ENCODE measurements at regions not wholly inside any gene's neighbourhood (a gene's known extent, or its start where the extent isn't known, plus 50 kb on each side); places are given as distances from the start of the nearest gene placed in this dataset.

DNA sequence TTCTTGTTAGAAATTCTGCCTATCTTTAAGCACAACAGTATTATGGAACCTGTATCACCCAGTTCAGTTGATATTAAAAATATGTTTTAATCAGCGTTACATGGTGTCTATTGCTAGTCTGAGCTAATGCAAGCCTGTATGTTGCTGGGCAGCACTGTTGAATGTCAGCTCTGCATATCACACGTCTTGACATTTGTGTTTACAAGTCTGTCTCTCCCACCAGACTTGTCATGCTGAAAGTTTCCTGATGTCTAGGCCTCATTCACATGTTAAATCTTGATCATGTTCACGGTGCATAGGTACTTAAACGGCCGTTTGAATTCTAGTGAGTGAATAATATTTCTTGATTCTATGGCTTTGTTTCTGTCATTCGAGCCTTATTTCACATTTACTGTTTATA lies 385.0 kb downstream of the SOCS6 start:
- H3K4me3 Mint-ChIP-seq, result no peak overlapping the region
- H3K9me3 Mint-ChIP-seq, result peaks cover 8% of the 10 kb centered on the region
- DNase-seq, result no peak
- intact Hi-C loops (cut with micrococcal nuclease), result no loop called here
- peak overlapping the region; percentile 67 for H3K27ac Mint-ChIP-seq
- peaks cover 12% of the 10 kb centered on the region for H3K36me3 Mint-ChIP-seq (ENCODE audit: low read depth)
- CTCF ChIA-PET, result interaction anchor here (1.2 kb wide), 1 partner anchor 23 kb away, joined by 3 read pairs; no protein-coding TSS in a partner anchor
- H3K27me3 Mint-ChIP-seq (ENCODE audit: low read depth), result no peaks in the 10 kb centered on the region
- H3K4me1 Mint-ChIP-seq (ENCODE audit: low read depth), result peaks cover 40% of the 10 kb centered on the region

DNA sequence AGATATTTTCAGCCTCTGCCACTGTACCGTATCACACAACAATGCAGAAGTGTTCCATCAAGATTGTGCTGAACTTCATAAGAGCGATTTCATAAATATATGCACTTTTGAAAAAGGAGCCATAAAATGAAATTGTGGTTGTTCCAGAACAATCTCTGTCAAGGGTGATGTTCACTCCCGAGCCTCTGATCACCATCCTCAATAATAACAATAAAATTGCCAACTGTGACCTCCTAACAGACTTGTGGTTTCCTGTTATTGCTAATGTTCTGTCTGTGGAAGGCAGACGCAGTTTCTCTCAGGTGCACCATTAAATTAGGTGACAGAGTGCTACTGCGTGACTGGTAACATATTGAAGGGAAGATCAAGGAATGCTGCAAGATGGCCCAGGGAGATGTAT lies 383.7 kb downstream of the SOCS6 start:
- peaks cover 40% of the 10 kb centered on the region for H3K4me1 Mint-ChIP-seq (ENCODE audit: low read depth)
- H3K4me3 Mint-ChIP-seq, result peak overlapping the region; percentile 14
- H3K27me3 Mint-ChIP-seq (ENCODE audit: low read depth), result no peaks in the 10 kb centered on the region
- H3K36me3 Mint-ChIP-seq (ENCODE audit: low read depth), result peaks cover 14% of the 10 kb centered on the region
- intact Hi-C loops (cut with micrococcal nuclease), result loop anchor here (1.0 kb wide), 2 partner anchors 9 to 11 kb away; no protein-coding TSS in a partner anchor
- peak; percentile 33 for DNase-seq
- peak overlapping the region; percentile 38 for H3K27ac Mint-ChIP-seq
- H3K9me3 Mint-ChIP-seq, result peaks cover 13% of the 10 kb centered on the region
- CTCF ChIA-PET, result no interaction called here

DNA sequence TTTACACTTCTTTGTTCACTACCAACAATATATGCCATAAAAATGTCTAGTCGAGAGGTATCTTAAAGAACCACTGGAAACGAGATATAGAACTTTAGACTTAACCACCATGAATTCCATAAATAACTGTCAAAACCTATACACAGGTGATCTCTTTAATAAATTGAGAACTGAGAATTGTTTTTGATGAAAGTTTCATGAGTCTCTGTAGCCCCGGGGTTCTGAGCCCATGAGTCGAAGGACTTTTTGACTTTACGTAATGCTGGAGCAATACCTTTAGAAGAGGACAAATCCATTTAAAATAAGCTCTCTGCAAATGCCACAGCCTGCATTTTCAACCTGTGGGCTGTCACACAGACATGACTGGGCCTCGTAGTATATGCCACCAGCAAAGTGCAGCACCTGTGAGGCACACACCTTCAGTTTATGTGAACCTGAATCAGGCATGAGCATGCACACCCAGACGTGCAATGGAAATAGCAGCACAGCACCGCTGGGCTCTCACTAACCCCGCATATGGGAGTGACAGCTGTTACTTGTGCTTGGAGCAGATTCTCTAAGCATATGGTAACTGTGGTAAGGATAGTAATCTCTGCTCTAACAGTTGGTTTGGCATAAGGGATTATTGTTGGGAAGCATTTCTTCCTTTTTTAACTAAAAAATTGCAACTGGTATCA lies 383.2 kb downstream of the SOCS6 start:
- peak; percentile 24 for DNase-seq
- Mint-ChIP-seq H3K27me3 (ENCODE audit: low read depth) (no peaks in the 10 kb centered on the region), H3K4me3 (peak overlapping the region; percentile 14), H3K27ac (peak overlapping the region; percentile 38), H3K9me3 (peaks cover 13% of the 10 kb centered on the region), H3K4me1 (ENCODE audit: low read depth) (peaks cover 40% of the 10 kb centered on the region), H3K36me3 (ENCODE audit: low read depth) (peaks cover 14% of the 10 kb centered on the region)
- intact Hi-C loops (cut with micrococcal nuclease), result loop anchor here (1.0 kb wide), 2 partner anchors 9 to 11 kb away; no protein-coding TSS in a partner anchor
- CTCF ChIA-PET, result no interaction called here

DNA sequence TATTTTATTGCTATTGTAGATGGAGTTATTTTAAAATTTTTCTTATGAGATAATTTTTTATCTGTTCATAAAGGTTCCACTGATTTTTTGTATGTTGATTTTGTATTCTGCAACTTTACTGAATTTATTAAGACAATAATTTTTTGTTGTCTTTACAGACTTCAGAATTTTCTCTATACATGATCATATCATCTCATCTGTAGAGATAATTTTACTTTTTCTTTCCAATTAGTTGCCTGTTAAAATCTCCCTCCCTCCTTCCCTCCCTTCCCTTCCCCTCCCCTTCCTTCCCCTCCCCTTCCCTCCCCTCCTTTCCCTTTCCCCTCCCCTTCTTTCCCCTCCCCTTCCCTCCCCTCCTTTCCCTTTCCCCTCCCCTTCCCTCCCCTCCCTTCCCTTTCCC lies 378.1 kb downstream of the SOCS6 start:
- H3K27ac Mint-ChIP-seq, result no peak overlapping the region
- no peak for DNase-seq
- H3K9me3 Mint-ChIP-seq, result peaks cover 16% of the 10 kb centered on the region
- H3K36me3 Mint-ChIP-seq (ENCODE audit: low read depth), result peaks cover 17% of the 10 kb centered on the region
- peaks cover 32% of the 10 kb centered on the region for H3K4me1 Mint-ChIP-seq (ENCODE audit: low read depth)
- CTCF ChIA-PET, result no interaction called here
- H3K27me3 Mint-ChIP-seq (ENCODE audit: low read depth), result no peaks in the 10 kb centered on the region
- intact Hi-C loops (cut with micrococcal nuclease), result loop anchor here (10.0 kb wide), 2 partner anchors 462 to 722 kb away; partner anchors contain the start of genes CD226 and RTTN
- H3K4me3 Mint-ChIP-seq, result no peak overlapping the region

- CTCF ChIA-PET, result no interaction called here
- H3K27me3 Mint-ChIP-seq (ENCODE audit: low read depth), result no peaks in the 10 kb centered on the region
- peaks cover 6% of the 10 kb centered on the region for H3K9me3 Mint-ChIP-seq
- peaks cover 53% of the 10 kb centered on the region for H3K4me1 Mint-ChIP-seq (ENCODE audit: low read depth)
- no peak for DNase-seq
- intact Hi-C loops (cut with micrococcal nuclease), result loop anchor here (1.0 to 10.0 kb wide), 5 partner anchors 9 to 718 kb away; partner anchors contain the start of genes CD226 and RTTN
- peaks cover 3% of the 10 kb centered on the region for H3K36me3 Mint-ChIP-seq (ENCODE audit: low read depth)
- H3K4me3 Mint-ChIP-seq, result peak overlapping the region; percentile 63
- peak overlapping the region; percentile 92 for H3K27ac Mint-ChIP-seq
Measured at GRCh38 chr18:70663141-70663540, 374.3 kb downstream of the SOCS6 start.

DNA sequence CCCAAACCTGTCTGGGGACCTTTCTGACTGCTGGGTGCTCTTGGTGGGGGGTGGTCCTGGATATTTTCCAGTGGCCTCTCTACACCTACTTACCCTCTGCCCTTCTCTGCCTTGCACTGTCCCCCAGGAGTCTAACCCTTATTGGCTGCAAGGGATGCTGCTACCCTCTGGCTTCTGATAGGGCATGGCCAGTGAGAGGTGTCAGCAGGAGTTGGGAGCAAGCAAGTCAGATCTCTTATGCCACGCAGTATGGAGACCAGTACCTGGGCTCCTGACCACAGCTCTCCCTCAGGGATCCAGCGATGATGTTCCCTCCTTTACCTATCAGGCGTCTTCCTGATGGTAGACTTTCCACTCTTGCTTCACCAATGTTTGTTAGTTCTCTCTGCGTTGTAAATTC lies 373.7 kb downstream of the SOCS6 start:
- Mint-ChIP-seq H3K27me3 (ENCODE audit: low read depth) (no peaks in the 10 kb centered on the region), H3K4me1 (ENCODE audit: low read depth) (peaks cover 54% of the 10 kb centered on the region), H3K27ac (peak overlapping the region; percentile 92), H3K36me3 (ENCODE audit: low read depth) (peaks cover 3% of the 10 kb centered on the region), H3K4me3 (peak overlapping the region; percentile 63), H3K9me3 (peaks cover 3% of the 10 kb centered on the region)
- DNase-seq, result no peak
- CTCF ChIA-PET, result no interaction called here
- intact Hi-C loops (cut with micrococcal nuclease), result loop anchor here (2.0 to 10.0 kb wide), 3 partner anchors 64 to 718 kb away; partner anchors contain the start of genes CD226 and RTTN

DNA sequence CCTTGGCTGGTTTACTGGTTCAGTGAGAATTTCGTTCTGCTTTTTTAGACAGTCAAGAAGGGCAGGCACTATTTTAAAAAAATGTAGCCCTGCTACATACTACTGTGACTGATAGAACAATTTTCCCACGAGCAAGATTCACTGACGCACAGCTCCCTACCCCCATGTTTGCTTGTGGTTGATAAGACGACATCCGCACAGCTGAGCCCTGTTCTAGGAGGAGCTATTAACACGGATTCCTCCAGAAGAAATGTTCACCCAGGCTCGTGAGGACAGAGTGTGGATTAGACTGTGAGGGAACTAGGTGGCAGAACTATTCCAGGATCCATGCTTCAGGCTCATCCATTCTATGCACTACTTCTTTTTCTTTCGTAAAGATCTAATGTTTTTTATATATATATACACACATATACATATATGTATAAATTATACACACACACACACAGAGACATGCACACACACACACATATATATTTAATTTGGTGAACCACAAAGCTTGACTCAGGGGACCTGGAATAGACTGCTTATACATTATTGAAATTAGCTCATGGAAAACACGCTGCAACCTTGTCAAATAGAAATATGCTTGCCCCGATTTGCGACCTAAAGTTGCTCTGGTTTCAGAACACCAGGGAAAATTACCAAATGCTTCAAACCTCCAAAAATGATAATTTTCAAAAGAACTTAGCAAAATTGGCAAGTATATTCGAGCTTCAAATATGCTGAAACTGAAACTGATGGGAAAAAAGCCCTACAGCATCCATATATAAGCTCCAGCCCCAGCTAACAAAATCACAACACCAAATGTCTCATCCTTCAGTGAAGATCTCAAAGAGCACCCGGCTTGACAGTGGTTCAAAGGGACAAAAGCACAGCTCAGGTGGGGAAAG lies 370.4 kb downstream of the SOCS6 start:
- CTCF ChIA-PET, result interaction anchor here (0.9 to 1.8 kb wide), 5 partner anchors 10 to 169 kb away, joined by 3 to 4 read pairs (median 3); no protein-coding TSS in a partner anchor
- Mint-ChIP-seq H3K9me3 (no peaks in the 10 kb centered on the region), H3K4me1 (ENCODE audit: low read depth) (peaks cover 51% of the 10 kb centered on the region), H3K27ac (peak overlapping the region; percentile 73), H3K4me3 (peak overlapping the region; percentile 73), H3K36me3 (ENCODE audit: low read depth) (no peaks in the 10 kb centered on the region), H3K27me3 (ENCODE audit: low read depth) (no peaks in the 10 kb centered on the region)
- intact Hi-C loops (cut with micrococcal nuclease), result loop anchor here (1.0 to 2.0 kb wide), 2 partner anchors 27 to 32 kb away; no protein-coding TSS in a partner anchor
- DNase-seq, result peak; percentile 79

GRCh38 chr18:70653671-70654070 lies 364.8 kb downstream of the SOCS6 start:
- H3K27me3 Mint-ChIP-seq (ENCODE audit: low read depth), result no peaks in the 10 kb centered on the region
- intact Hi-C loops (cut with micrococcal nuclease), result no loop called here
- H3K4me1 Mint-ChIP-seq (ENCODE audit: low read depth), result peaks cover 22% of the 10 kb centered on the region
- DNase-seq, result no peak
- no peak overlapping the region for H3K4me3 Mint-ChIP-seq
- peaks cover 11% of the 10 kb centered on the region for H3K36me3 Mint-ChIP-seq (ENCODE audit: low read depth)
- H3K27ac Mint-ChIP-seq, result no peak overlapping the region
- CTCF ChIA-PET, result no interaction called here
- H3K9me3 Mint-ChIP-seq, result peaks cover 16% of the 10 kb centered on the region

GRCh38 chr18:70650878-70651277 lies 362.0 kb downstream of the SOCS6 start:
- H3K27me3 Mint-ChIP-seq (ENCODE audit: low read depth), result no peaks in the 10 kb centered on the region
- no peak for DNase-seq
- H3K9me3 Mint-ChIP-seq, result peaks cover 16% of the 10 kb centered on the region
- CTCF ChIA-PET, result interaction anchor here (1.0 kb wide), 1 partner anchor 23 kb away, joined by 3 read pairs; no protein-coding TSS in a partner anchor
- peaks cover 23% of the 10 kb centered on the region for H3K4me1 Mint-ChIP-seq (ENCODE audit: low read depth)
- intact Hi-C loops (cut with micrococcal nuclease), result no loop called here
- peaks cover 11% of the 10 kb centered on the region for H3K36me3 Mint-ChIP-seq (ENCODE audit: low read depth)
- H3K4me3 Mint-ChIP-seq, result no peak overlapping the region
- peak overlapping the region; percentile 57 for H3K27ac Mint-ChIP-seq

- intact Hi-C loops (cut with micrococcal nuclease), result no loop called here
- peaks cover 11% of the 10 kb centered on the region for H3K36me3 Mint-ChIP-seq (ENCODE audit: low read depth)
- H3K27me3 Mint-ChIP-seq (ENCODE audit: low read depth), result no peaks in the 10 kb centered on the region
- no peak for DNase-seq
- H3K27ac Mint-ChIP-seq, result no peak overlapping the region
- CTCF ChIA-PET, result interaction anchor here (1.6 kb wide), 1 partner anchor 9 kb away, joined by 4 read pairs; no protein-coding TSS in a partner anchor
- H3K4me1 Mint-ChIP-seq (ENCODE audit: low read depth), result peaks cover 25% of the 10 kb centered on the region
- H3K9me3 Mint-ChIP-seq, result peaks cover 16% of the 10 kb centered on the region
- no peak overlapping the region for H3K4me3 Mint-ChIP-seq
Measured at GRCh38 chr18:70649683-70650082, 360.8 kb downstream of the SOCS6 start.

DNA sequence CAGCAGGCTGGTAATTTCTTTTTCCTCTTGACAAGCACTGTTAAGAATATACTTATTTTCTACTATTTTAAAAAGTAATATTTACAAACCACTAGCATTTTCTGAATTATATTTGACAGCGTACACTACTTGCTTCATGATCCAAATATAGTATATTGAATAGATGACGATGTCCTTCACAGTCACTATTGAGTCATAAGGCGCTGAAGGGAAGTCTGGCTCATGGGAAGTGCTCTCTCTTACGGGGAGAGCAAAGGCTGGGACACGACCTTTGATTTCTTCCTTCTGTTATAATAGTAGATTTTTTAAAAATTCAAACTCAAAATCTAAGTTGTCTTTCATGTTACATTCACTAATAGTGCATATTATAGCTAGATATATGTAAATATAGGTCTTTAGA lies 357.1 kb downstream of the SOCS6 start:
- Mint-ChIP-seq H3K4me1 (ENCODE audit: low read depth) (peaks cover 26% of the 10 kb centered on the region), H3K27me3 (ENCODE audit: low read depth) (no peaks in the 10 kb centered on the region), H3K27ac (no peak overlapping the region), H3K9me3 (peaks cover 9% of the 10 kb centered on the region), H3K4me3 (no peak overlapping the region), H3K36me3 (ENCODE audit: low read depth) (peaks cover 4% of the 10 kb centered on the region)
- CTCF ChIA-PET, result interaction anchor here (0.7 to 1.3 kb wide), 2 partner anchors 9 to 10 kb away, joined by 3 read pairs; no protein-coding TSS in a partner anchor
- no peak for DNase-seq
- intact Hi-C loops (cut with micrococcal nuclease), result no loop called here

DNA sequence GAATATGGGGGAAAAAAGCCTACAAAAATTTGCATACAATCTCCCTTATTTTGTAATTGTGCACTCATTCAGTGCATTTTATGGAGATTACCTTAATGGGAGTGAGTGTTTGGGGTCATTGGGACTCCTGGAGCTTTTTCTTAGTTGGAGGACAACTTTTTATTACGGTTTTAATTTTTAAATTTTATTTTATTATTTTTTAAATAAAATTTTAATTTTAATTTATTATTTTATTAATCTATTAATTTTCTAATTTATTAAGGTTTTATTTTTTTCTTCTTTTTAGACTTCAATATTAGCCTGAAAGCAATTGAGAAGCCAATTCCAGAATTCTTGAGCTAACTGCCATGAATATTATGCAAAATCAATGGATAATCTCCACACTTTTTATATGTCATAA lies 355.0 kb downstream of the SOCS6 start:
- peaks cover 21% of the 10 kb centered on the region for H3K4me1 Mint-ChIP-seq (ENCODE audit: low read depth)
- no peaks in the 10 kb centered on the region for H3K27me3 Mint-ChIP-seq (ENCODE audit: low read depth)
- DNase-seq, result no peak
- intact Hi-C loops (cut with micrococcal nuclease), result no loop called here
- no peak overlapping the region for H3K4me3 Mint-ChIP-seq
- peaks cover 4% of the 10 kb centered on the region for H3K9me3 Mint-ChIP-seq
- H3K27ac Mint-ChIP-seq, result no peak overlapping the region
- CTCF ChIA-PET, result interaction anchor here (0.7 kb wide), 1 partner anchor 43 kb away, joined by 5 read pairs; no protein-coding TSS in a partner anchor
- H3K36me3 Mint-ChIP-seq (ENCODE audit: low read depth), result no peaks in the 10 kb centered on the region

All from activated naive CD4-positive, alpha-beta T cell treated with anti-CD3 and anti-CD28 coated beads for 36 hours (primary cell).